HepG2 (cell line): ENCODE measurements at regions not wholly inside any gene's neighbourhood (a gene's known extent, or its start where the extent isn't known, plus 50 kb on each side); places are given as distances from the start of the nearest gene placed in this dataset.

Source experiments
- ATAC-seq: fragments of 200-7000 bp; cut with Tn5 transposase; 3 replicates; pipeline ENCODE4 v1.9.1; 2020; ENCODE audit warnings: mild to moderate bottlenecking, moderate library complexity
- BruUV-seq: library from RNA; stranded (reverse); fragments of 400-500 nt; replicated peaks from 2 replicates; lab custom pipeline; 2021; lab: Mats Ljungman, UMichigan
- CTCF ChIA-PET: fragments of 300-600 bp; formaldehyde crosslinking; extraction: SDS; loops from one replicate; lab custom pipeline; 2021; ENCODE audit warnings: low total read pairs, inconsistent platforms, low intra/inter-chr PET ratio; lab: Yijun Ruan, JAX
- POLR2A ChIA-PET: fragments of 350-600 bp; sonication (Branson Sonifier 250); formaldehyde crosslinking; loops from one replicate; lab custom pipeline; 2020; ENCODE audit warnings: antibody characterized with exemption, inconsistent platforms; lab: Yijun Ruan, JAX
- DNase-seq: peaks from one replicate; pipeline ENCODE4 v3.0.0-alpha.2; 2015; ENCODE audit warnings: low spot score
- FAIRE-seq: peaks from 3 replicates; lab custom pipeline; 2011; peaks lifted over from hg19 to GRCh38; lab: Jason Lieb, UNC
- H2AFZ ChIP-seq: one replicate; pipeline ENCODE4 v1.6.1; 2011; ENCODE audit warnings: low read length, inconsistent platforms
- H3K27ac ChIP-seq: fragments of 300-600 bp; 3 replicates; pipeline ENCODE4 v1.8.0; 2011; ENCODE audit warnings: mixed run types, mild to moderate bottlenecking, mixed read lengths, low read length, inconsistent platforms; ENCODE audit not compliant: insufficient read depth; ENCODE audit errors: extremely low read length
- H3K27me3 ChIP-seq, 2 experiments: fragments of 200-600 bp in 1 of 2; 2 replicates in 1 of 2; 3 replicates in 1 of 2; pipeline versions ENCODE4 v1.6.0 to v1.8.0; 2011; ENCODE audit warnings: low read length in 2 of 2, mild to moderate bottlenecking in 2 of 2, moderate library complexity in 2 of 2, inconsistent platforms in 1 of 2; ENCODE audit not compliant: insufficient read depth in 2 of 2, control insufficient read depth in 1 of 2
- H3K36me3 ChIP-seq, 2 experiments: fragments of 200-600 bp in 1 of 2; replicated peaks in 1 of 2; 2 replicates in 1 of 2; 3 replicates in 1 of 2; pipeline versions ENCODE4 v1.5.1 to v1.8.0; 2011; ENCODE audit warnings: low read length in 2 of 2, inconsistent platforms in 1 of 2; ENCODE audit not compliant: insufficient read depth in 2 of 2, control insufficient read depth in 1 of 2
- H3K4me1 ChIP-seq: 2 replicates; pipeline ENCODE4 v1.5.1; 2012; ENCODE audit warnings: low read length, inconsistent platforms; ENCODE audit not compliant: insufficient read depth
- H3K4me2 ChIP-seq: 2 replicates; pipeline ENCODE4 v1.6.0; 2011; ENCODE audit warnings: low read depth, low read length, inconsistent platforms
- H3K4me3 ChIP-seq, 3 experiments: fragments of 200-600 bp in 1 of 3; sonication (generic), shearing (Covaris generic) in 1 of 3; replicated peaks in 1 of 3; 2 replicates each; pipeline ENCODE4 v1.5.1; 2011 to 2016; ENCODE audit warnings: low read length in 3 of 3, inconsistent platforms in 2 of 3, low read depth in 2 of 3, mild to moderate bottlenecking in 2 of 3, control low read depth in 1 of 3, mixed read lengths in 1 of 3; ENCODE audit not compliant: insufficient read depth in 1 of 3
- H3K79me2 ChIP-seq: one replicate; pipeline ENCODE4 v1.6.1; 2011; ENCODE audit warnings: low read length, inconsistent platforms; ENCODE audit not compliant: insufficient read depth
- H3K9ac ChIP-seq: 2 replicates; pipeline ENCODE4 v1.6.0; 2011; ENCODE audit warnings: mild to moderate bottlenecking, low read depth, low read length, inconsistent platforms; ENCODE audit not compliant: insufficient read depth
- H3K9me3 ChIP-seq: 2 replicates; pipeline ENCODE4 v1.5.1; 2012; ENCODE audit warnings: mild to moderate bottlenecking, low read length
- H4K20me1 ChIP-seq: 2 replicates; pipeline ENCODE4 v1.6.0; 2011; ENCODE audit warnings: inconsistent platforms, mild to moderate bottlenecking, low read length, moderate library complexity; ENCODE audit not compliant: insufficient read depth
- FOXJ3 ChIP-seq: sonication (generic); formaldehyde crosslinking; IDR thresholded peaks from 2 replicates; pipeline ENCODE4 v1.4.0; 2020; ENCODE audit warnings: missing genetic modification reagents, mild to moderate bottlenecking, borderline replicate concordance
- IRF2 ChIP-seq: IDR thresholded peaks from 2 replicates; pipeline ENCODE4 v1.6.1; 2018; ENCODE audit warnings: missing genetic modification reagents, missing compliant biosample characterization
- KDM2A ChIP-seq: sonication (generic); formaldehyde crosslinking; IDR thresholded peaks from 2 replicates; pipeline ENCODE4 v1.4.0; 2020; ENCODE audit warnings: low read depth, missing genetic modification reagents, borderline replicate concordance
- NBN ChIP-seq: fragments of 450-650 bp; conservative IDR thresholded peaks from 2 replicates; pipeline ENCODE4 v1.6.1; 2017
- ZNF251 ChIP-seq: sonication (generic); formaldehyde crosslinking; IDR thresholded peaks from 2 replicates; pipeline ENCODE4 v1.9.0; 2021; ENCODE audit warnings: mild to moderate bottlenecking, missing genetic modification reagents
- WGBS: methylation state at CpG from one replicate; pipeline ENCODE4 v1.1.6; 2017; ENCODE audit warnings: low lambda C conversion rate; 5-methylcytosine and 5-hydroxymethylcytosine counted together
- in situ Hi-C: cut with HindIII; loops from 2 replicates; pipeline ENCODE4 v1.10.0; 2017; ENCODE audit warnings: low pct_unique_long_range_greater_than_20kb; ENCODE audit not compliant: extremely low pct_ligation_motif_present
- intact Hi-C: fragments of 100-400 bp; cut with micrococcal nuclease; formaldehyde crosslinking; loops from one replicate; pipeline ENCODE4 v1.10.0; 2022; ENCODE audit not compliant: unreplicated experiment
- TF ChIP-seq, protein P1 (sequence below): sonication (generic); formaldehyde crosslinking; IDR thresholded peaks from 2 replicates; pipeline ENCODE4 v1.8.0; 2022; ENCODE audit warnings: mild to moderate bottlenecking, missing genetic modification reagents, moderate library complexity
- TF ChIP-seq, protein P2 (sequence below): sonication (generic); formaldehyde crosslinking; conservative IDR thresholded peaks from 2 replicates; pipeline ENCODE4 v1.4.0; 2020; ENCODE audit warnings: missing genetic modification reagents

DNA sequence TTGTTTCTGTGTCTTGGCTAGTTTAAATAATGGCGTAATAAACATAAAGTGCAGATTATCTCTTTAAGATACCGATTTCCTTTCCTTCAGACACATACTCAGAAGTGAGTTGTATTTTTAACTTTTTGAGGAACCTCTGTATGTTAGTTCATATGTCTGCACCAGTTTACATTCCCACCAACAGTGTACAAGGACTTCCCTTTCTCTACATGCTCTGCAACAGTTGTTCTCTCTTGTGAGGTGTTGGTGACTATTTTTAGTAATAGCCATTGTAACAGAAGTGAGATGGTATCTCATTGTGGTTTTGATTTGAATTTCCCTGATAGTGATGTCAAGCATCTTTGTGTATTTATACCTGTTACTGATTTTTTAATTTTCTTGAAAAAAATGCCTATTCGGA lies 418.6 kb downstream of the UQCRFS1 start:
- Histone ChIP-seq H3K36me3 (no peaks in the 10 kb centered on the region), H2AFZ (no peak overlapping the region), H3K4me2 (no peak overlapping the region), H3K9me3 (peaks cover 79% of the 10 kb centered on the region), H3K79me2 (no peaks in the 10 kb centered on the region), H3K4me1 (no peaks in the 10 kb centered on the region), H4K20me1 (no peaks in the 10 kb centered on the region), H3K9ac (no peak overlapping the region), H3K27ac (no peak overlapping the region), H3K4me3 (no peak overlapping the region), H3K27me3 (no peaks in the 10 kb centered on the region)
- 51% methylated on average over 3 of the region's 3 CpGs for WGBS
- no TSS peak for BruUV-seq
- POLR2A ChIA-PET = no interaction called here
- TF ChIP-seq FOXJ3 (CRISPR knock-in tag) (no peak), KDM2A (CRISPR knock-in tag) (no peak), ZNF251 (CRISPR knock-in tag) (no peak), NBN (no peak), IRF2 (CRISPR knock-in tag) (no peak)
- TF ChIP-seq, protein P1, sequence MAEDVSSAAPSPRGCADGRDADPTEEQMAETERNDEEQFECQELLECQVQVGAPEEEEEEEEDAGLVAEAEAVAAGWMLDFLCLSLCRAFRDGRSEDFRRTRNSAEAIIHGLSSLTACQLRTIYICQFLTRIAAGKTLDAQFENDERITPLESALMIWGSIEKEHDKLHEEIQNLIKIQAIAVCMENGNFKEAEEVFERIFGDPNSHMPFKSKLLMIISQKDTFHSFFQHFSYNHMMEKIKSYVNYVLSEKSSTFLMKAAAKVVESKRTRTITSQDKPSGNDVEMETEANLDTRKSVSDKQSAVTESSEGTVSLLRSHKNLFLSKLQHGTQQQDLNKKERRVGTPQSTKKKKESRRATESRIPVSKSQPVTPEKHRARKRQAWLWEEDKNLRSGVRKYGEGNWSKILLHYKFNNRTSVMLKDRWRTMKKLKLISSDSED (CRISPR knock-in tag) = no peak
- TF ChIP-seq, protein P2, sequence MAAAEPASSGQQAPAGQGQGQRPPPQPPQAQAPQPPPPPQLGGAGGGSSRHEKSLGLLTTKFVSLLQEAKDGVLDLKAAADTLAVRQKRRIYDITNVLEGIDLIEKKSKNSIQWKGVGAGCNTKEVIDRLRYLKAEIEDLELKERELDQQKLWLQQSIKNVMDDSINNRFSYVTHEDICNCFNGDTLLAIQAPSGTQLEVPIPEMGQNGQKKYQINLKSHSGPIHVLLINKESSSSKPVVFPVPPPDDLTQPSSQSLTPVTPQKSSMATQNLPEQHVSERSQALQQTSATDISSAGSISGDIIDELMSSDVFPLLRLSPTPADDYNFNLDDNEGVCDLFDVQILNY (CRISPR knock-in tag) = no peak
- no peak for DNase-seq
- no peak for FAIRE-seq
- ATAC-seq = no peak
- in situ Hi-C loops = no loop called here
- intact Hi-C loops = no loop called here
- CTCF ChIA-PET = no interaction called here
